ENCODE measurements at regions not wholly inside any gene's neighbourhood (a gene's known extent, or its start where the extent isn't known, plus 50 kb on each side); places are given as distances from the start of the nearest gene placed in this dataset.

DNA sequence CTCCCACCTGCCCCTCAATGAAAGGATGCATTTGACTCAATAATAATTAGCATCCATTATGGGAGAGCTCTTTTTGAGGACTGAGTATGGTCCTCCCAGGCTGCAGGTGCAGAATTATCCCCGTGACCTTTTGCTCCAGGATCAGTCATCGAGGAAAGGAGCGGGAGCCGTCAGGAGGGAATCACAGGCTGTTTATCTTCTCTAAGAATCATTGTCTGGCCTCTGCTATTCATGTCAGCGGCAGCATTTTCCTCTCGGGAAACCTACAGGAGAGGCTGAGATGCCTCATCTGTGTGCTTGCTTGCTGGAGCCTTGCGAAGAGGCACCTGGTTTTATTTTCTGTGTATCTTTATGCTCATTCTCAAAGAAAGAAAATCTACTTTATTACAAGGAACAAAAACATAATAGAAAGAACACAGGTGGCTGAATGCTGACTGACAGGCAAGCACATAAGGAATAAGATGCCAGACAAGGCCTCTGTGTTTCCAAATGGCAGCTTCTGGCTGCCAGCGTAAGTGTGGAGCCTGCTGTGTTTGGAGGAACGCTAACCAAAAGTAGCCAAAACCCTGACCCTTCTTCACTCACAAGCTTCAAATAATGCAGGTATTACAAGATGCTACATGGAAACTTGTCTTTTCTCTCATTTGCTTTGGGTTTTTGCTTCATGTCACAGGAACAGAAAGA, 539.1 kb upstream of the MARCKS start:
- DNase-seq: peak; percentile 32

- DNase-seq: peak; percentile 62
Measured at GRCh38 chr6:113318575-113318917, 538.6 kb upstream of the MARCKS start.

DNA sequence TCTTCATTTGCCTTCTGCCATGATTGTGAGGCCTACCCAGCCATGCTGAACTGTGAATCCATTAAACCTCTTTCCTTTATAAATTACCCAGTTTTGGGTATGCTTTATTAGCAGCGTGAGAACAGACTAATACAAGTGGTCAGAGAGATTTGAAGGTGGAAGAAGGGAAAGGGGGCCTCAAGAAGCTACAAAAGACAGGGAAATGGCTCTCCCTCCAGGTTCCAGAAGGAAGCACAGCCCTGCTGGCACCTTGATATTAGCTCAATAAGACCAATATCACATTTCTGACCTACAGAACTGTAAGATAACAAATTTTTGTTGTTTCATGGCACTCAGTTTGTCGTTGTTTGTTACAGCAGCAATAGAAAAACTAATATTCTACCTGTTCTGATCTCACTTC, 536.5 kb upstream of the MARCKS start:
- no peak for DNase-seq

- DNase-seq: no peak
Measured at GRCh38 chr6:113326781-113327180, 530.4 kb upstream of the MARCKS start.

- no peak for DNase-seq
Measured at GRCh38 chr6:113328886-113329381, 528.2 kb upstream of the MARCKS start.

DNA sequence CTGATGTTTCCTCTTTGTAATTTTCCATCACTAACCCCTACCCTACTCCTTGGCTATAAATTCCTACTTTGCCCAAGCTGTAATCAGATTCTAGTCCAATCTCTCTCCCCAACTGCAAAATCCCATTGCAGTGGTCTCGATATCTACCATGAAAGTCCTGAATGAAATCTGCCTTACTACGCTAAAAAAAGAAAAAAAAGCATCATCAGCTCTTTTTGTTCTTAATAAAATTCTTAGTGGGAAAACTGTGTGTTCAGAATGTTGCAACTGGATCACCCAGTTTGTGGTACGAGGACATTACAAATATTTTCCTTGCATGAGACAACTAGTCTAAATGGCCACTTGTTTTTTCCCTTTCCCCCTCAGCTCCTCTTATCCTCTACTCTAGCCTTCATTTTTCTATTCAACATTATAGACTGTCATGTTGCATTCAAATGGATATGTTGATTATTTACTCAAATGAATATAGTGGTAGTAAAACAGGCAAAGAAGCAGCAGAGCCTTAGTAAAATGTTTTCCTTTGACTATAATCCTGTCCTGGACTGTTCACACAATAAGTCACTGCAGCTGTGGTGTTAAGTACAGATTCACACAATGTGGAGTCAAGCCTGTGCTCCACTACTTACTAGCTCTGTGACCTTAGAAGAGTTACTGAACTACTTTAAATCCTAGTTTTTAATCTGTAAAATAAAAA, 527.1 kb upstream of the MARCKS start:
- no peak for DNase-seq

DNA sequence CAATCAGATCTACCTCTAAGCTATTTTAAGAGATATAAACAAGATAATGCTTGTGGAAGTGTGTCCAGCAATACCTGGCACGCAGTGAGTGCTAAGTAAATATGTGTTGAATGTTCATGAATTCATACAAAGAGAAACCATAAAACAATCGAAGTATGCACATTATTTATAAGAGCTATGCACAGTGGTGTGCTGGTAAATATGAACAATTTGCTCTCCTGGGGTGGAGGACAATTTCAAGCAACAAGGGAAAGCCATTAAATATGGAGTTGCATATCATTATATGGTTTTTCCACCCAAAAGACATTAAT, 526.6 kb upstream of the MARCKS start:
- DNase-seq: no peak

GRCh38 chr6:113331021-113331420, 526.1 kb upstream of the MARCKS start:
- no peak for DNase-seq

DNA sequence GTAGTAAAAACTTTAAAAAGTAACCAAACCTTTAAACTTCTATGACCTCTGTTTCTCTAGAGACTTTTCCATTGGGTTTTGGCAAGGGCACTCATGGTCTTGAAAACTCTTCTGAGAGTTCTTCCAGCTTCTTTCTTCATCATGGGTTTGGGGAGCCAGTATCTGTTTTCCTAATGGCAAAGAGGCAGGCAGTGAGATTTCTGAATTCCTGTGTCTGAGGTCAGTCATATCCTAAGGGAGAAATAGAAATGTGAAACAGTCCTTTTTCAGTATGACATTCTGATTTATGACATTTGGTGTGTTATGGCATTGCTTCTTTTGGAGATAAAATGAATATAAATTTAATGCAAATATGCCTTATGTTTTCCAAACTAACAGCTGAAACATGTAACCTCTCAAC, 518.5 kb upstream of the MARCKS start:
- DNase-seq: no peak

DNA sequence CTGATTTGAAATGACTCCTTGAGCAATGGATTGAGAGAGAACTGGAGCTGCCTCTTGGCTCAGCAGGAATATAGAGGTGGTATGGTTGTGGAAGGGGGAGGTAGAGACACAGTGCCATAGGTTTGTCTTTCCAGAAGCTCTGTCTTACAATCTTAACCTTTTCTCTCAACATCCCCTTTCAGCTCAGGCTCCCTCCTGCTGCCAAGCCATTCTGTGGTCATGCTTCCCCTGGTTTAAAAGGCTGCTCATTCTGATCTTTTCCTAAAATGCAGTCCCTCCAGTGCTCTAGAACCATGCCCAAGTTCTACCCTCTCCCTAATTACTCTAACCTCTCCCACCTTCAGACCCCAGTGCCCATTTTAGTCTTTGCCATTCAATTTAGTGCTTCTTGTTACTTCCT, 517.9 kb upstream of the MARCKS start:
- no peak for DNase-seq

- no peak for DNase-seq
Measured at GRCh38 chr6:113340371-113340770, 516.8 kb upstream of the MARCKS start.

GRCh38 chr6:113343940-113344339, 513.2 kb upstream of the MARCKS start:
- no peak for DNase-seq

DNA sequence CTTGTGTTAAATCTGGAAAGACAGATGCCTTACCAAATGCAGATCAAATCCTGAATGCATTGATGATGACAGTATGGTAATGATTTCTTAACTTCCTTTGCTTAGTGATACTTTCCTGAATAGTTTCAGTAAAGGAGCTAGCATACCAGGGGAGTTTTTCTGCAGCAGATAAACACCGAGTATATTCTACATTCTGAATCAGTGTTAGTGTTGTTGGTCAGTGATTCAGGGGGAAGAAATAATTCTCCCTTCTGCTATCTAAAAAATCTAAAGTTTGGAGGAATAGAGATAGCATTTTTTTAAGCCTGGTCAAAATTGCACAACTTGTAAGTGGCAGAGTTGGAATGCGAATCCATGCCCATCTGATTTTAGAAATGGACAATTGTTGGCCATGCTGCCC, 512.2 kb upstream of the MARCKS start:
- DNase-seq: no peak

GRCh38 chr6:113347436-113347835, 509.7 kb upstream of the MARCKS start:
- DNase-seq: peak; percentile 69

GRCh38 chr6:113350461-113350860, 506.7 kb upstream of the MARCKS start:
- DNase-seq: no peak

DNA sequence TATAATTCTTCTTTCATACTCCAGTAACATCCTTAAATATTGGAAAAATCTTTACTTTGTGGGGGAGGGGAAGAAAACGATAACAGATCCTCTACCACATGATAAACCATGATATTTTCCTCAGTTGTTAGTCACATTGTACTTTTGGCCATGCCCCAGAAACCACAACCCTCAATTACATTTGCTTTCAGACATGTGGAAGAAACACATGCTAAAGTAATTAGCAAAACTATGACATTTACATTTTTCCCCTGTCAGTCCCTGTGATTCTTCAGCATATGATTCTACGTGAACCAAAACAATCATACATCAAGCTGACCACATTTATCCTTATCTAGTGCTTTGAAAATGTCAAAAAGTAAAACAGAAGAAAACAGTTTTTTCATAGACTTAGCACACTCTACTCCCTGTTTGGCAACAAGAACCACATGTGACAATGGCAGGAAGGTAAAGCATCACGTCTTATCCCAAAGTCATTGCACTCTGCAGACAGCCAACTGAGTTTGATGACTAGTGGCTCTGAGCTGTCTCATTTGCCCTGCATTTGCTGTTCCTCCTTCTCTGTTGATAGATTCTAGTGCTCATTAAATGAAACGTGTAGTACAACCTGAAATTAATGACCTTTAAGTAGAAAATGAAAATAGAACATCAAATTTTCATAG, 505.8 kb upstream of the MARCKS start:
- peak; percentile 57 for DNase-seq

GRCh38 chr6:113352029-113352801, 504.9 kb upstream of the MARCKS start:
- DNase-seq: peak; percentile 42

- DNase-seq: no peak
Measured at GRCh38 chr6:113352831-113353230, 504.3 kb upstream of the MARCKS start.

GRCh38 chr6:113353392-113353791, 503.8 kb upstream of the MARCKS start:
- no peak for DNase-seq

DNA sequence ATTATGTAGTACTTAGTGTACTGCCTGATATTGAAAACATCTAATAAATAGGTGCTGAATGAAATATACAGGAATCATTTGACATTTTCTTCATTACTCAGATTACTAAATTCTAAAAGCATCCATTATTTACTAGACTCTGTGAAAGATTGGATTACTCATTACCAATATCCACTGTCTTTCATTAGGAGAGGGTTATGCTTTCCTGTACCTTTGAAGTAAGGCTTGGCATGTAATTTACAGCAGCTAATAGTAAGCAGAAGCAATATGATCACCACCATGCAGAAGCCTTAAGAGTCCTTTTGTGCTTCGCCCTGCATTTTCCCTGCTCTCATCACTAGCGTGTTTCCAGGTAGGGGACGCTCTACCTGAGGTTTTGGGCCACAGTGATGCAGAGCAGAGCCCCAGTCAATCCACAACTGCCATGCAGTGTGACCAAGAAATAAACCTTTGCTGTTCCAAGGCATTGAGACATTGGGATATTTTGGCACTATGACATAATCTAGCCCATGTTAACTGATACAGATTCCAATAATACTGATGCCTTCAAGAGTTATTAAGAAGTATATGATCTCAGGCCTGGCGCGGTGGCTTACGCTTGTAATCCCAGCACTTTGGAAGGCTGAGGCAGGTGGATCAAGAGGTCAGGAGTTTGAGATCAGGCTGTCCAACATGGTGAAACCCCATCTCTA, 502.8 kb upstream of the MARCKS start:
- DNase-seq: no peak

DNA sequence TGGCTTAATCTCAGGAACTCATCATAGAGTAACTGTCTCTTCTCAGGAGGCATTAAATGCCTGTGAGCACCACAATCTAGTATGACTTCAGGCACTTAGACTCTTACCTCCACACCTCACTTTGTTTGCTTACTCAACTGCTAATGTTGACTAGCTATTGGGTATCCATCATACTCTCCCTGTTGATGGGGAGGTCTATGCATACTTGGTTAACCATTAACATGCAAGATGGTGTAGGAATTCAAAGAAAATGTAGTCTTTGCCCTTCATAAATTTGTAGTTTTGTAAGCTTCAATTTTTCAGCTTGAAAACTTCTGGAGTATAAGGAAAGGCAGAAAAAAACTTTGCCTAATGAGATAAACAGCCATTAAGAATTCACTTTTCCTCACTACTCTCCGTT, 501.0 kb upstream of the MARCKS start:
- DNase-seq: no peak

DNA sequence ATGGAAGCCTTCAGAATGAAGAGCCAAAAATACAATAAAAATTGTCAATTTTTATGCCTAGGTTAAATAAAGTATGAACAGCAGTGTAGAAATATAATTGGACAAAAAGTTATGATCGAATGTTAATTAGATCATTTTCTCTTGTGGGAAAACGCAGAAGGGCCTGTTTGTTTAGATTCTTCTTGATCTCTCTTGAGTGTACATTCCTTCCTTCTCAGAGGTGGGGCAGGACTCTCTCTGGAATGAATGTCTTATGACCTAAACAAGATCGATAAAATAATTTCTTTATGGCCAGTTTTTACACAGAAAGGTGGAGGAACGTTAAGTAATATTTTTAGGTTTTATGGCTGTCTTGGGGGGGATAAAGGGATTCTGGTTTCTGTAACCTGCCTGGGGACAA, 500.1 kb upstream of the MARCKS start:
- no peak for DNase-seq

GRCh38 chr6:113358063-113358583, 499.0 kb upstream of the MARCKS start:
- no peak for DNase-seq

All from dermis blood vessel endothelial cell (primary cell).